Ramos (cell line): ENCODE measurements at regions not wholly inside any gene's neighbourhood (a gene's known extent, or its start where the extent isn't known, plus 50 kb on each side); places are given as distances from the start of the nearest gene placed in this dataset.

Experiments used
- in situ Hi-C: fragments of 300-500 bp; cut with MboI; formaldehyde crosslinking; loops from one replicate; pipeline ENCODE4 v1.14.3; 2022; ENCODE audit warnings: low sequenced_read_pairs; ENCODE audit not compliant: unreplicated experiment

GRCh38 chr18:45541421-45541820, 73.9 kb upstream of the SLC14A2 start:
- in situ Hi-C loops, result no loop called here

- in situ Hi-C loops, result no loop called here
These were observed 73.2 kb upstream of the SLC14A2 start for GRCh38 chr18:45542043-45542442.

- in situ Hi-C loops, result no loop called here
These were observed 67.4 kb upstream of the SLC14A2 start for GRCh38 chr18:45547910-45548309.

GRCh38 chr18:45548614-45549013, 66.7 kb upstream of the SLC14A2 start:
- in situ Hi-C loops, result no loop called here

- in situ Hi-C loops, result no loop called here
These were observed 66.0 kb upstream of the SLC14A2 start for GRCh38 chr18:45549290-45549689.

- in situ Hi-C loops, result no loop called here
These were observed 64.0 kb upstream of the SLC14A2 start for GRCh38 chr18:45551142-45551815.

- in situ Hi-C loops, result no loop called here
These were observed 61.4 kb upstream of the SLC14A2 start for GRCh38 chr18:45553723-45554388.

- in situ Hi-C loops, result no loop called here
These were observed 60.9 kb upstream of the SLC14A2 start for GRCh38 chr18:45554389-45554737.

GRCh38 chr18:45556222-45556621, 59.1 kb upstream of the SLC14A2 start:
- in situ Hi-C loops, result no loop called here

GRCh38 chr18:45557287-45557686, 58.0 kb upstream of the SLC14A2 start:
- in situ Hi-C loops, result no loop called here

- in situ Hi-C loops, result no loop called here
These were observed 57.5 kb upstream of the SLC14A2 start for GRCh38 chr18:45557779-45558178.

- in situ Hi-C loops, result no loop called here
These were observed 56.0 kb upstream of the SLC14A2 start for GRCh38 chr18:45559258-45559657.

GRCh38 chr18:45560870-45561269, 54.4 kb upstream of the SLC14A2 start:
- in situ Hi-C loops, result no loop called here

- in situ Hi-C loops, result no loop called here
These were observed 52.5 kb upstream of the SLC14A2 start for GRCh38 chr18:45562567-45563479.

- in situ Hi-C loops, result no loop called here
These were observed 49.9 kb upstream of the SLC14A2 start for GRCh38 chr18:45565280-45565970.
